Pancreas (tissue), 10 donors: ENCODE measurements at regions not wholly inside any gene's neighbourhood (a gene's known extent, or its start where the extent isn't known, plus 50 kb on each side); places are given as distances from the start of the nearest gene placed in this dataset.

Experiments
- ATAC-seq, 4 donors: fragments of 200-7000 bp; cut with Tn5 transposase; one replicate each; pipeline versions ENCODE4 v1.8.0 to v1.9.1; 2020; ENCODE audit warnings: mild to moderate bottlenecking in 4 of 4, moderate library complexity in 4 of 4
- DNase-seq, 6 donors: peaks; one replicate each; pipeline ENCODE4 v3.0.0-alpha.2; 2020
- FAIRE-seq: peaks from 2 replicates; lab custom pipeline; 2012; peaks lifted over from hg19 to GRCh38; lab: Jason Lieb, UNC
- H3K27ac ChIP-seq, 4 donors: fragments of 200-600 bp; sonication (generic); 1 replicate in 3 of 4; 2 replicates in 1 of 4; pipeline versions ENCODE4 v1.5.0 to v1.8.0; 2020
- H3K27me3 ChIP-seq, 4 donors: fragments of 200-600 bp; one replicate each; pipeline ENCODE4 v1.8.0; 2021
- H3K36me3 ChIP-seq, 3 donors: fragments of 200-600 bp; sonication (generic) in 1 of 3; one replicate each; pipeline versions ENCODE4 v1.5.0 to v1.8.0; 2020 to 2021
- H3K4me1 ChIP-seq, 3 donors: fragments of 200-600 bp; one replicate each; pipeline ENCODE4 v1.8.0; 2021
- H3K4me3 ChIP-seq, 4 donors: fragments of 200-600 bp; sonication (generic) in 2 of 4; one replicate each; pipeline versions ENCODE4 v1.5.0 to v1.8.0; 2020 to 2021
- H3K9me3 ChIP-seq, 4 donors: fragments of 200-600 bp; one replicate each; pipeline ENCODE4 v1.8.0; 2021
- CTCF ChIP-seq, 4 donors: fragments of 200-600 bp; sonication (generic) in 3 of 4; IDR thresholded peaks; one replicate each; pipeline versions ENCODE4 v1.5.0 to v1.8.0; 2021; ENCODE audit warnings: antibody characterized with exemption in 4 of 4
- WGBS, 2 donors: extraction: QIAGEN DNeasy Blood & Tissue Kit; methylation state at CpG; one replicate each; pipeline ENCODE4 v1.1.7; 2013; 5-methylcytosine and 5-hydroxymethylcytosine counted together
- intact Hi-C, 3 donors: fragments of 100-400 bp; cut with DNase I; formaldehyde crosslinking; loops; one replicate each; pipeline versions ENCODE4 v1.11.1 to v1.14.2; 2022
- donor health status: healthy with polysubstance abuse.
- donor health status: DM: no; HTN: no; CAD: no; lungs with moderate emphysema.
- donor health status: DM: no; HTN: no; CAD: no.
- donor health status: control.
- donor health status: control.
- donor health status: Bipolar disorder and iron deficiency.
- donor health status: DM: yes; HTN: yes; CAD: no.
- donor health status: DM: no; HTN: no; CAD: no.
- donor health status: DM: no; HTN: no; CAD: no.
- donor health status: DM: yes; HTN: yes; CAD: no.

- Histone ChIP-seq H3K4me3 (no peak overlapping the region), H3K9me3 (no peaks in the 10 kb centered on the region), H3K27me3 (no peaks in the 10 kb centered on the region), H3K27ac (no peak overlapping the region), H3K4me1 (no peaks in the 10 kb centered on the region), H3K36me3 (no peaks in the 10 kb centered on the region)
- no peak for TF ChIP-seq CTCF (IDR thresholded peaks at IDR 0.05)
- FAIRE-seq (no peak), DNase-seq (no peak), ATAC-seq (no peak)
- WGBS, 2 donors: 60 to 87% methylated on average over 2 of the region's 2 CpGs
- intact Hi-C loops: no loop called here
These were observed 583.8 kb upstream of the GJE1 start for GRCh38 chr6:141548966-141549365.

- no peak for FAIRE-seq
- Histone ChIP-seq H3K4me3 (no peak overlapping the region), H3K27ac (no peak overlapping the region), H3K4me1 (no peaks in the 10 kb centered on the region), H3K36me3 (no peaks in the 10 kb centered on the region), H3K27me3 (no peaks in the 10 kb centered on the region), H3K9me3 (no peaks in the 10 kb centered on the region)
- WGBS, 2 donors: 70 to 85% methylated on average over 1 of the region's 1 CpG
- intact Hi-C loops: no loop called here
- no peak for ATAC-seq
- no peak for DNase-seq
- no peak for TF ChIP-seq CTCF (IDR thresholded peaks at IDR 0.05)
These were observed 591.0 kb upstream of the GJE1 start for GRCh38 chr6:141541581-141542324.

- H3K4me1 ChIP-seq: no peaks in the 10 kb centered on the region
- H3K9me3 ChIP-seq: no peaks in the 10 kb centered on the region
- H3K4me3 ChIP-seq: no peak overlapping the region
- DNase-seq (no peak), ATAC-seq (no peak), FAIRE-seq (no peak)
- H3K27ac ChIP-seq: no peak overlapping the region
- H3K36me3 ChIP-seq: no peaks in the 10 kb centered on the region
- no peak for TF ChIP-seq CTCF (IDR thresholded peaks at IDR 0.05)
- no peaks in the 10 kb centered on the region for H3K27me3 ChIP-seq
- intact Hi-C loops: no loop called here
- 54 to 60% methylated on average over 4 of the region's 4 CpGs for WGBS, 2 donors
These were observed 592.5 kb upstream of the GJE1 start for GRCh38 chr6:141540207-141540606.

GRCh38 chr6:141539617-141540016, 593.1 kb upstream of the GJE1 start:
- DNase-seq (no peak), FAIRE-seq (no peak), ATAC-seq (no peak)
- H3K36me3 ChIP-seq: no peaks in the 10 kb centered on the region
- no peaks in the 10 kb centered on the region for H3K4me1 ChIP-seq
- intact Hi-C loops: no loop called here
- TF ChIP-seq CTCF (IDR thresholded peaks at IDR 0.05): no peak
- no peaks in the 10 kb centered on the region for H3K27me3 ChIP-seq
- H3K4me3 ChIP-seq: no peak overlapping the region
- no peaks in the 10 kb centered on the region for H3K9me3 ChIP-seq
- WGBS, 2 donors: 54 to 69% methylated on average over 1 of the region's 1 CpG
- H3K27ac ChIP-seq: no peak overlapping the region

- FAIRE-seq: no peak
These were observed 600.5 kb upstream of the GJE1 start for GRCh38 chr6:141532211-141532610.

More at GRCh38 chr6:141532211-141532610, 600.5 kb upstream of the GJE1 start:
- WGBS, 2 donors: 61 to 77% methylated on average over 2 of the region's 2 CpGs
- ATAC-seq (no peak), DNase-seq (peak in 1 of 6 donors; percentile 30)
- H3K27me3 ChIP-seq: no peaks in the 10 kb centered on the region
- H3K9me3 ChIP-seq: no peaks in the 10 kb centered on the region
- intact Hi-C loops: no loop called here
- H3K4me1 ChIP-seq: no peaks in the 10 kb centered on the region
- H3K4me3 ChIP-seq: no peak overlapping the region
- H3K36me3 ChIP-seq: no peaks in the 10 kb centered on the region
- no peak for TF ChIP-seq CTCF (IDR thresholded peaks at IDR 0.05)
- H3K27ac ChIP-seq: no peak overlapping the region
